GM23338 (cell line): ENCODE measurements at regions not wholly inside any gene's neighbourhood (a gene's known extent, or its start where the extent isn't known, plus 50 kb on each side); places are given as distances from the start of the nearest gene placed in this dataset.

Source experiments
- ATAC-seq: fragments of 200-7000 bp; cut with Tn5 transposase; 3 replicates; pipeline ENCODE4 v1.9.1; 2020
- DNase-seq: peaks from one replicate; pipeline ENCODE4 v3.0.0-alpha.2; 2015; ENCODE audit warnings: low spot score
- H2AFZ ChIP-seq: fragments of 200-600 bp; sonication (generic); 2 replicates; pipeline ENCODE4 v1.8.0; 2016; ENCODE audit warnings: antibody characterized with exemption, mild to moderate bottlenecking, moderate library complexity
- H3F3A ChIP-seq: fragments of 200-600 bp; sonication (generic); replicated peaks from 2 replicates; pipeline ENCODE4 v1.8.0; 2017; ENCODE audit warnings: antibody characterized with exemption, mixed run types, low read depth
- H3K27ac ChIP-seq: fragments of 200-600 bp; sonication (generic); 2 replicates; pipeline ENCODE4 v1.6.1; 2016; ENCODE audit warnings: low read depth
- H3K27me3 ChIP-seq: fragments of 200-600 bp; sonication (generic); 2 replicates; pipeline ENCODE4 v1.8.0; 2016; ENCODE audit warnings: mild to moderate bottlenecking, mixed run types, moderate library complexity; ENCODE audit not compliant: insufficient read depth
- H3K36me3 ChIP-seq: fragments of 200-600 bp; sonication (generic); 2 replicates; pipeline ENCODE4 v1.8.0; 2016; ENCODE audit warnings: mild to moderate bottlenecking; ENCODE audit not compliant: insufficient read depth
- H3K4me1 ChIP-seq: fragments of 200-600 bp; sonication (generic); 2 replicates; pipeline ENCODE4 v1.8.0; 2016; ENCODE audit warnings: mild to moderate bottlenecking, moderate library complexity; ENCODE audit not compliant: insufficient read depth
- H3K4me2 ChIP-seq: fragments of 200-600 bp; sonication (generic); 2 replicates; pipeline ENCODE4 v1.7.1; 2017; ENCODE audit warnings: mixed run types
- H3K4me3 ChIP-seq: fragments of 200-600 bp; sonication (generic); 2 replicates; pipeline ENCODE4 v1.6.1; 2016; ENCODE audit warnings: mixed run types
- H3K79me2 ChIP-seq: fragments of 200-600 bp; sonication (generic); replicated peaks from 2 replicates; pipeline ENCODE4 v1.8.0; 2017; ENCODE audit warnings: mild to moderate bottlenecking; ENCODE audit not compliant: insufficient read depth
- H3K9me2 ChIP-seq: fragments of 200-600 bp; sonication (generic); 2 replicates; pipeline ENCODE4 v1.8.0; 2017; ENCODE audit not compliant: insufficient read depth
- H4K20me1 ChIP-seq: fragments of 200-600 bp; sonication (generic); replicated peaks from 2 replicates; pipeline ENCODE4 v1.8.0; 2017; ENCODE audit warnings: mild to moderate bottlenecking; ENCODE audit not compliant: insufficient read depth
- H3K27ac Mint-ChIP-seq: 2 replicates; pipeline ENCODE4 v1.8.0; 2020; ENCODE audit warnings: inconsistent platforms, mild to moderate bottlenecking, moderate library complexity, mixed read lengths
- H3K27me3 Mint-ChIP-seq: 3 replicates; pipeline ENCODE4 v1.8.0; 2022; ENCODE audit warnings: low read depth, mild to moderate bottlenecking, moderate library complexity, mixed read lengths, inconsistent platforms; ENCODE audit not compliant: insufficient read depth, poor library complexity
- H3K36me3 Mint-ChIP-seq: 3 replicates; pipeline ENCODE4 v1.8.0; 2021; ENCODE audit warnings: low read depth, mild to moderate bottlenecking, inconsistent platforms, moderate library complexity, mixed read lengths
- H3K4me1 Mint-ChIP-seq: 3 replicates; pipeline ENCODE4 v1.8.0; 2020; ENCODE audit warnings: mild to moderate bottlenecking, inconsistent platforms, mixed read lengths
- H3K4me3 Mint-ChIP-seq: 3 replicates; pipeline ENCODE4 v1.8.0; 2021; ENCODE audit warnings: moderate library complexity, mild to moderate bottlenecking, inconsistent platforms, mixed read lengths
- H3K9me3 Mint-ChIP-seq: 3 replicates; pipeline ENCODE4 v1.8.0; 2020; ENCODE audit warnings: moderate library complexity, mild to moderate bottlenecking, inconsistent platforms, mixed read lengths
- CREB1 ChIP-seq: fragments of 250-450 bp; sonication (Bioruptor Pico); IDR thresholded peaks from 2 replicates; pipeline ENCODE4 v1.5.0; 2020; ENCODE audit warnings: low read depth, mild to moderate bottlenecking, moderate library complexity
- CTCF ChIP-seq, 2 experiments: fragments of 200-600 bp in 1 of 2; sonication (generic) in 1 of 2; conservative IDR thresholded peaks; 2 replicates each; pipeline versions ENCODE4 v1.5.1 to v1.6.1; 2016 to 2017; ENCODE audit warnings: antibody characterized with exemption in 2 of 2, low read depth in 2 of 2, mild to moderate bottlenecking in 2 of 2, moderate library complexity in 1 of 2
- ETS1 ChIP-seq: IDR thresholded peaks from 2 replicates; pipeline ENCODE4 v1.6.1; 2016; ENCODE audit warnings: antibody characterized with exemption
- EZH2 ChIP-seq: fragments of 200-600 bp; sonication (generic); IDR thresholded peaks from one replicate; pipeline ENCODE4 v1.8.0; 2017; ENCODE audit warnings: antibody characterized with exemption, mild to moderate bottlenecking, low read depth; ENCODE audit not compliant: unreplicated experiment
- EZH2phosphoT487 ChIP-seq: fragments of 200-600 bp; sonication (generic); IDR thresholded peaks from one replicate; pipeline ENCODE4 v1.8.1; 2018; ENCODE audit warnings: antibody characterized with exemption; ENCODE audit not compliant: unreplicated experiment
- JUNB ChIP-seq: IDR thresholded peaks from one replicate; pipeline ENCODE4 v1.6.1; 2016; ENCODE audit warnings: antibody characterized with exemption; ENCODE audit not compliant: unreplicated experiment
- NANOG ChIP-seq: IDR thresholded peaks from 2 replicates; pipeline ENCODE4 v1.6.1; 2016; ENCODE audit warnings: antibody characterized with exemption, borderline replicate concordance
- POLR2AphosphoS5 ChIP-seq: IDR thresholded peaks from 2 replicates; pipeline ENCODE4 v1.6.1; 2016; ENCODE audit warnings: antibody characterized with exemption, low read depth
- REST ChIP-seq: IDR thresholded peaks from one replicate; pipeline ENCODE4 v1.6.1; 2018; ENCODE audit warnings: antibody characterized with exemption; ENCODE audit not compliant: unreplicated experiment
- STAT1 ChIP-seq: IDR thresholded peaks from one replicate; pipeline ENCODE4 v1.6.1; 2016; ENCODE audit warnings: antibody characterized with exemption; ENCODE audit not compliant: unreplicated experiment
- ZNF114 ChIP-seq: fragments of 250-450 bp; sonication (Bioruptor Pico); IDR thresholded peaks from 2 replicates; pipeline ENCODE4 v1.5.0; 2020; ENCODE audit warnings: mild to moderate bottlenecking, moderate library complexity
- ZNF331 ChIP-seq: fragments of 250-450 bp; sonication (Bioruptor Pico); IDR thresholded peaks from 2 replicates; pipeline ENCODE4 v1.5.0; 2020; ENCODE audit warnings: low read depth, mild to moderate bottlenecking, moderate library complexity

GRCh38 chr7:53398566-53398965 is 363.1 kb downstream of the POM121L12 start:
- no peaks in the 10 kb centered on the region for H3K4me1 Mint-ChIP-seq
- no peaks in the 10 kb centered on the region for H3K27me3 Mint-ChIP-seq
- no peak overlapping the region for H3K27ac Mint-ChIP-seq
- Histone ChIP-seq H3K27ac (no peak overlapping the region), H3K36me3 (no peaks in the 10 kb centered on the region), H3K4me1 (no peaks in the 10 kb centered on the region), H3K4me2 (no peak overlapping the region), H3F3A (no peaks in the 10 kb centered on the region), H3K4me3 (no peak overlapping the region), H3K27me3 (no peaks in the 10 kb centered on the region), H3K9me2 (no peaks in the 10 kb centered on the region), H4K20me1 (no peaks in the 10 kb centered on the region), H3K79me2 (no peaks in the 10 kb centered on the region), H2AFZ (no peak overlapping the region)
- DNase-seq, result no peak
- TF ChIP-seq REST, result no peak
- TF ChIP-seq EZH2, result no peak
- no peak for TF ChIP-seq EZH2phosphoT487
- TF ChIP-seq CREB1, result no peak
- no peak for TF ChIP-seq ZNF331 (CRISPR knock-in tag)
- TF ChIP-seq STAT1, result no peak
- no peak for TF ChIP-seq JUNB
- H3K36me3 Mint-ChIP-seq, result no peaks in the 10 kb centered on the region
- H3K4me3 Mint-ChIP-seq, result no peak overlapping the region
- no peaks in the 10 kb centered on the region for H3K9me3 Mint-ChIP-seq
- no peak for ATAC-seq

GRCh38 chr7:53413021-53413420 is 377.6 kb downstream of the POM121L12 start:
- no peaks in the 10 kb centered on the region for H3K4me1 ChIP-seq
- TF ChIP-seq ETS1, result no peak
- no peak for TF ChIP-seq CTCF (conservative IDR thresholded peaks at IDR 0.05; ENCODE audit: low read depth in 2 of 2)
- no peak for TF ChIP-seq JUNB
- no peak for TF ChIP-seq EZH2
- TF ChIP-seq ZNF331 (CRISPR knock-in tag), result no peak
- no peak for TF ChIP-seq NANOG
- TF ChIP-seq REST, result no peak
- no peak for TF ChIP-seq CREB1
- no peak for TF ChIP-seq POLR2AphosphoS5
- TF ChIP-seq ZNF114 (CRISPR knock-in tag), result no peak

More at GRCh38 chr7:53413021-53413420, 377.6 kb downstream of the POM121L12 start:
- Histone ChIP-seq H4K20me1 (no peaks in the 10 kb centered on the region), H3K9me2 (peaks cover 24% of the 10 kb centered on the region), H3K79me2 (no peaks in the 10 kb centered on the region), H3K4me2 (no peak overlapping the region), H3K27ac (no peak overlapping the region), H3K36me3 (no peaks in the 10 kb centered on the region; the same call in 1 of the 2 replicates), H2AFZ (no peak overlapping the region), H3F3A (no peaks in the 10 kb centered on the region), H3K27me3 (no peaks in the 10 kb centered on the region), H3K4me3 (no peak overlapping the region)
- H3K4me1 Mint-ChIP-seq, result no peaks in the 10 kb centered on the region
- H3K4me3 Mint-ChIP-seq, result no peak overlapping the region
- H3K9me3 Mint-ChIP-seq, result peaks cover 4% of the 10 kb centered on the region; the same call in 1 of the 3 replicates
- no peak for ATAC-seq
- H3K27me3 Mint-ChIP-seq, result no peaks in the 10 kb centered on the region
- H3K27ac Mint-ChIP-seq, result no peak overlapping the region
- DNase-seq, result no peak
- H3K36me3 Mint-ChIP-seq, result no peaks in the 10 kb centered on the region; the same call in 1 of the 3 replicates
